ENCODE measurements at regions not wholly inside any gene's neighbourhood (a gene's known extent, or its start where the extent isn't known, plus 50 kb on each side); places are given as distances from the start of the nearest gene placed in this dataset.

- Histone ChIP-seq H3K9me2 (replicated peaks; ENCODE audit: control insufficient read depth, low read length) (no peaks in the 10 kb centered on the region), H3F3A (ENCODE audit: control insufficient read depth, insufficient read depth) (no peaks in the 10 kb centered on the region), H3K4me3 (ENCODE audit: low read length) (no peak overlapping the region), H3K36me3 (ENCODE audit: control insufficient read depth, low read length) (no peaks in the 10 kb centered on the region), H3K27me3 (ENCODE audit: control insufficient read depth, low read length) (no peaks in the 10 kb centered on the region), H3K79me2 (ENCODE audit: control insufficient read depth, low read length) (no peaks in the 10 kb centered on the region), H3K4me1 (ENCODE audit: control insufficient read depth, low read length) (no peaks in the 10 kb centered on the region), H3K9me3 (ENCODE audit: control insufficient read depth, insufficient read depth, low read length) (no peaks in the 10 kb centered on the region; the same call in 1 of the 2 replicates), H3K4me2 (ENCODE audit: low read length) (no peak overlapping the region), H3K27ac (ENCODE audit: low read depth, low read length) (no peak overlapping the region), H4K20me1 (ENCODE audit: control insufficient read depth, insufficient read depth, low read depth, low read length) (no peaks in the 10 kb centered on the region)
- no peak for TF ChIP-seq EZH2phosphoT487 (IDR thresholded peaks at IDR 0.05; ENCODE audit: borderline replicate concordance, low read length)
These were observed 207.6 kb upstream of the SLC10A2 start for GRCh38 chr13:103273825-103274224.

- no peak overlapping the region for H3K27ac ChIP-seq (ENCODE audit: low read depth, low read length)
- H3K4me2 ChIP-seq (ENCODE audit: low read length), result no peak overlapping the region
- no peaks in the 10 kb centered on the region for H3K27me3 ChIP-seq (ENCODE audit: control insufficient read depth, low read length)
- H3K9me3 ChIP-seq (ENCODE audit: control insufficient read depth, insufficient read depth, low read length), result peaks cover 6% of the 10 kb centered on the region; the same call in 1 of the 2 replicates
- H3F3A ChIP-seq (ENCODE audit: control insufficient read depth, insufficient read depth), result no peaks in the 10 kb centered on the region
- H3K4me1 ChIP-seq (ENCODE audit: control insufficient read depth, low read length), result no peaks in the 10 kb centered on the region
- no peak for TF ChIP-seq EZH2phosphoT487 (IDR thresholded peaks at IDR 0.05; ENCODE audit: borderline replicate concordance, low read length)
- TF ChIP-seq CTCF (IDR thresholded peaks at IDR 0.05; ENCODE audit: low read depth, low read length, poor library complexity, severe bottlenecking), result no peak
- no peaks in the 10 kb centered on the region for H3K36me3 ChIP-seq (ENCODE audit: control insufficient read depth, low read length)
- H3K4me3 ChIP-seq (ENCODE audit: low read length), result no peak overlapping the region
- H3K79me2 ChIP-seq (ENCODE audit: control insufficient read depth, low read length), result no peaks in the 10 kb centered on the region
- H4K20me1 ChIP-seq (ENCODE audit: control insufficient read depth, insufficient read depth, low read depth, low read length), result no peaks in the 10 kb centered on the region
- no peaks in the 10 kb centered on the region for H3K9me2 ChIP-seq (replicated peaks; ENCODE audit: control insufficient read depth, low read length)
These were observed 206.6 kb upstream of the SLC10A2 start for GRCh38 chr13:103272770-103273169.

GRCh38 chr13:103263448-103263847 is 197.2 kb upstream of the SLC10A2 start:
- H4K20me1 ChIP-seq (ENCODE audit: control insufficient read depth, insufficient read depth, low read depth, low read length), result no peaks in the 10 kb centered on the region
- no peaks in the 10 kb centered on the region for H3K36me3 ChIP-seq (ENCODE audit: control insufficient read depth, low read length)
- H3K79me2 ChIP-seq (ENCODE audit: control insufficient read depth, low read length), result no peaks in the 10 kb centered on the region
- no peaks in the 10 kb centered on the region for H3F3A ChIP-seq (ENCODE audit: control insufficient read depth, insufficient read depth)
- no peaks in the 10 kb centered on the region for H3K9me2 ChIP-seq (replicated peaks; ENCODE audit: control insufficient read depth, low read length)
- H3K27me3 ChIP-seq (ENCODE audit: control insufficient read depth, low read length), result no peaks in the 10 kb centered on the region
- H3K4me1 ChIP-seq (ENCODE audit: control insufficient read depth, low read length), result no peaks in the 10 kb centered on the region
- no peak overlapping the region for H3K27ac ChIP-seq (ENCODE audit: low read depth, low read length)
- peaks cover 14% of the 10 kb centered on the region; the same call in 1 of the 2 replicates for H3K9me3 ChIP-seq (ENCODE audit: control insufficient read depth, insufficient read depth, low read length)
- H3K4me3 ChIP-seq (ENCODE audit: low read length), result no peak overlapping the region
- no peak overlapping the region for H3K4me2 ChIP-seq (ENCODE audit: low read length)
- TF ChIP-seq CTCF (IDR thresholded peaks at IDR 0.05; ENCODE audit: low read depth, low read length, poor library complexity, severe bottlenecking), result no peak
- TF ChIP-seq EZH2phosphoT487 (IDR thresholded peaks at IDR 0.05; ENCODE audit: borderline replicate concordance, low read length), result no peak

- no peaks in the 10 kb centered on the region for H3K27me3 ChIP-seq (ENCODE audit: control insufficient read depth, low read length)
- H3K27ac ChIP-seq (ENCODE audit: low read depth, low read length), result no peak overlapping the region
- H3K4me2 ChIP-seq (ENCODE audit: low read length), result no peak overlapping the region
- H3F3A ChIP-seq (ENCODE audit: control insufficient read depth, insufficient read depth), result no peaks in the 10 kb centered on the region
- H3K4me3 ChIP-seq (ENCODE audit: low read length), result no peak overlapping the region
- no peaks in the 10 kb centered on the region for H3K36me3 ChIP-seq (ENCODE audit: control insufficient read depth, low read length)
- H4K20me1 ChIP-seq (ENCODE audit: control insufficient read depth, insufficient read depth, low read depth, low read length), result no peaks in the 10 kb centered on the region
- H3K4me1 ChIP-seq (ENCODE audit: control insufficient read depth, low read length), result no peaks in the 10 kb centered on the region
- TF ChIP-seq EZH2phosphoT487 (IDR thresholded peaks at IDR 0.05; ENCODE audit: borderline replicate concordance, low read length), result no peak
- no peaks in the 10 kb centered on the region for H3K9me3 ChIP-seq (ENCODE audit: control insufficient read depth, insufficient read depth, low read length)
- H3K9me2 ChIP-seq (replicated peaks; ENCODE audit: control insufficient read depth, low read length), result no peaks in the 10 kb centered on the region
- H3K79me2 ChIP-seq (ENCODE audit: control insufficient read depth, low read length), result no peaks in the 10 kb centered on the region
These were observed 189.5 kb upstream of the SLC10A2 start for GRCh38 chr13:103255587-103256301.
